Caco-2 (cell line): ENCODE measurements at regions not wholly inside any gene's neighbourhood (a gene's known extent, or its start where the extent isn't known, plus 50 kb on each side); places are given as distances from the start of the nearest gene placed in this dataset.

Experiments used
- BruUV-seq: library from RNA; stranded (reverse); fragments of 400-500 nt; replicated peaks from 2 replicates; lab custom pipeline; 2021; lab: Mats Ljungman, UMichigan
- CTCF ChIA-PET: fragments of 300-600 bp; sonication (Branson Sonifier 250); formaldehyde crosslinking; loops from one replicate; lab custom pipeline; 2022; ENCODE audit warnings: antibody characterized with exemption; lab: Charles Lee
- POLR2A ChIA-PET: fragments of 300-600 bp; sonication (Branson Sonifier 250); formaldehyde crosslinking; loops from one replicate; lab custom pipeline; 2022; ENCODE audit warnings: antibody characterized with exemption; lab: Charles Lee
- DNase-seq, 2 experiments: peaks; one replicate each; pipeline versions ENCODE4 v3.0.0 to v3.0.0-alpha.2; 2020 to 2022
- H3K27me3 ChIP-seq: replicated peaks from 2 replicates; pipeline ENCODE4 v1.6.0; 2011; ENCODE audit warnings: low read length; ENCODE audit not compliant: control insufficient read depth, insufficient read depth
- H3K36me3 ChIP-seq: 2 replicates; pipeline ENCODE4 v1.5.1; 2011; ENCODE audit warnings: low read length; ENCODE audit not compliant: control insufficient read depth, insufficient read depth
- H3K4me1 ChIP-seq: fragments of 250-450 bp; sonication (Bioruptor Pico); 2 replicates; pipeline ENCODE4 v1.5.1; 2020; ENCODE audit warnings: mild to moderate bottlenecking
- H3K4me3 ChIP-seq: 2 replicates; pipeline ENCODE4 v1.5.1; 2011; ENCODE audit warnings: low read depth, mild to moderate bottlenecking, control low read depth, low read length
- H3K9me3 ChIP-seq: fragments of 250-450 bp; sonication (Bioruptor Pico); 2 replicates; pipeline ENCODE4 v1.5.1; 2020; ENCODE audit warnings: mild to moderate bottlenecking, moderate library complexity
- H3K27ac Mint-ChIP-seq: one replicate; pipeline ENCODE4 v1.8.0; 2022; ENCODE audit warnings: mixed read lengths; ENCODE audit not compliant: unreplicated experiment
- H3K27me3 Mint-ChIP-seq: one replicate; pipeline ENCODE4 v1.8.0; 2022; ENCODE audit warnings: mixed read lengths; ENCODE audit not compliant: insufficient read depth, unreplicated experiment
- H3K36me3 Mint-ChIP-seq: one replicate; pipeline ENCODE4 v1.8.0; 2022; ENCODE audit warnings: mild to moderate bottlenecking, mixed read lengths; ENCODE audit not compliant: insufficient read depth, unreplicated experiment
- H3K4me1 Mint-ChIP-seq: one replicate; pipeline ENCODE4 v1.8.0; 2022; ENCODE audit warnings: low read depth, mixed read lengths; ENCODE audit not compliant: unreplicated experiment
- H3K4me3 Mint-ChIP-seq: one replicate; pipeline ENCODE4 v1.8.0; 2022; ENCODE audit warnings: mild to moderate bottlenecking, moderate library complexity, mixed read lengths; ENCODE audit not compliant: unreplicated experiment
- H3K9me3 Mint-ChIP-seq: one replicate; pipeline ENCODE4 v1.8.0; 2022; ENCODE audit warnings: mixed read lengths; ENCODE audit not compliant: unreplicated experiment
- intact Hi-C: fragments of 100-400 bp; cut with micrococcal nuclease; formaldehyde crosslinking; loops from one replicate; pipeline ENCODE4 v1.10.0; 2022; ENCODE audit not compliant: unreplicated experiment
- TF ChIP-seq, protein P1 (sequence below), 2 experiments: fragments of 200-600 bp in 1 of 2; IDR thresholded peaks; 1 replicate in 1 of 2; 2 replicates in 1 of 2; pipeline versions ENCODE4 v1.5.1 to v1.8.0; 2011 to 2022; ENCODE audit warnings: antibody characterized with exemption in 1 of 2, control low read depth in 1 of 2, inconsistent platforms in 1 of 2, low read depth in 1 of 2, low read length in 1 of 2, mild to moderate bottlenecking in 1 of 2, moderate library complexity in 1 of 2; ENCODE audit not compliant: insufficient read depth in 1 of 2, severe bottlenecking in 1 of 2, unreplicated experiment in 1 of 2

DNA sequence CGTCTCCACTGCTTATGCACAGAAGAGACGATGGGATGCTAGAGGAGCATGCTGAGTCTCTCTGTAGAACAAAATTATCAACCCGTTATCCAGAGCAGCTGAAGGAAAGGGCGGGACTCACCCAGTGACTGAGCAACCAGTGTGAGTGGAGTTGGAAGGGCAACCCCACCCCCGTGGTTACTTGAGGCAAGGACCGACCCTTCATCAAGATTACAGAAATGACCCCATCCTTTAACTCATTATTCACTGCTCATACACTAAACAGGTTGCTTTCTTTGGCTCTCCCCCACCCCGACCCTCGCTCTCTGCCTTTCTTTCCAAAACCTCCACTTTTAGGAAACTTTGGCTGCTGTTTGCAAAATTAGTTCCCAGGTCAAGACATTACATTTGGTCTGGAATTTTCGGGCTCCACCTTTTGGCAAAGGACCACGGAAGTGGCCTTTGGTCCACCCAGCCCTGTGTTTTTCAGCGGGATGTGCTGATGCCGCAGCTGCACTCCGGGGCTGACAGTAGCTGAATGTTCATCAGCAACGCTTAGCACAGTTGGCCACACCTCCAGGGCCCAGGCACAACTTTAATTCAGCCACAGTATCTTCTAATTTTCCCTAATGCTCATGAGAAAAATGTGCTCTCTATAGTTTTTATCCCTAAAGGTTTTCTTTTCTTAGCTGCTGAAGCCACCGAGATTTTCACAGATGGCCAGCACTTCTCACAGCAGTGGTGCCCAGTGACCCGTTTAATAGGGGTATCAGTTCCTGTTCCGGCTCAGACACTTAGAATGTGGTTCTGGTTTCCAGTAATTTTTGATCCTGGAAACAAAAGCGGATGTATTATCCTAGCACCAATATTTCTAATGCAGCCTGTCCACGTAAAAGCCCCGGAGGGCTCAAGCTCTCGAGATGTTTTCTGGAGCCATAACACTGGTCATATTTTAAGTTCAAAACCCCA lies 103.6 kb upstream of the NXT1 start:
- H3K9me3 ChIP-seq = no peaks in the 10 kb centered on the region; the same call in 1 of the 2 replicates
- H3K27me3 Mint-ChIP-seq = no peaks in the 10 kb centered on the region
- H3K36me3 ChIP-seq = no peaks in the 10 kb centered on the region; the same call in 1 of the 2 replicates
- BruUV-seq = no TSS peak
- ChIA-PET CTCF (interaction anchor here (0.6 kb wide), 1 partner anchor 196 kb away, joined by 3 read pairs; no protein-coding TSS in a partner anchor), POLR2A (no interaction called here)
- no peak overlapping the region for H3K4me3 Mint-ChIP-seq
- H3K9me3 Mint-ChIP-seq = peaks cover 5% of the 10 kb centered on the region
- H3K4me1 Mint-ChIP-seq = peaks cover 8% of the 10 kb centered on the region
- no peaks in the 10 kb centered on the region for H3K27me3 ChIP-seq
- H3K4me3 ChIP-seq = no peak overlapping the region
- no peaks in the 10 kb centered on the region; the same call in 1 of the 2 replicates for H3K4me1 ChIP-seq
- intact Hi-C loops = no loop called here
- TF ChIP-seq, protein P1, sequence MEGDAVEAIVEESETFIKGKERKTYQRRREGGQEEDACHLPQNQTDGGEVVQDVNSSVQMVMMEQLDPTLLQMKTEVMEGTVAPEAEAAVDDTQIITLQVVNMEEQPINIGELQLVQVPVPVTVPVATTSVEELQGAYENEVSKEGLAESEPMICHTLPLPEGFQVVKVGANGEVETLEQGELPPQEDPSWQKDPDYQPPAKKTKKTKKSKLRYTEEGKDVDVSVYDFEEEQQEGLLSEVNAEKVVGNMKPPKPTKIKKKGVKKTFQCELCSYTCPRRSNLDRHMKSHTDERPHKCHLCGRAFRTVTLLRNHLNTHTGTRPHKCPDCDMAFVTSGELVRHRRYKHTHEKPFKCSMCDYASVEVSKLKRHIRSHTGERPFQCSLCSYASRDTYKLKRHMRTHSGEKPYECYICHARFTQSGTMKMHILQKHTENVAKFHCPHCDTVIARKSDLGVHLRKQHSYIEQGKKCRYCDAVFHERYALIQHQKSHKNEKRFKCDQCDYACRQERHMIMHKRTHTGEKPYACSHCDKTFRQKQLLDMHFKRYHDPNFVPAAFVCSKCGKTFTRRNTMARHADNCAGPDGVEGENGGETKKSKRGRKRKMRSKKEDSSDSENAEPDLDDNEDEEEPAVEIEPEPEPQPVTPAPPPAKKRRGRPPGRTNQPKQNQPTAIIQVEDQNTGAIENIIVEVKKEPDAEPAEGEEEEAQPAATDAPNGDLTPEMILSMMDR (IDR thresholded peaks at IDR 0.05; ENCODE audit: insufficient read depth in 1 of 2, low read depth in 1 of 2, low read length in 1 of 2, severe bottlenecking in 1 of 2, unreplicated experiment in 1 of 2) = no peak
- no peaks in the 10 kb centered on the region for H3K36me3 Mint-ChIP-seq
- no peak for DNase-seq
- H3K27ac Mint-ChIP-seq = no peak overlapping the region

DNA sequence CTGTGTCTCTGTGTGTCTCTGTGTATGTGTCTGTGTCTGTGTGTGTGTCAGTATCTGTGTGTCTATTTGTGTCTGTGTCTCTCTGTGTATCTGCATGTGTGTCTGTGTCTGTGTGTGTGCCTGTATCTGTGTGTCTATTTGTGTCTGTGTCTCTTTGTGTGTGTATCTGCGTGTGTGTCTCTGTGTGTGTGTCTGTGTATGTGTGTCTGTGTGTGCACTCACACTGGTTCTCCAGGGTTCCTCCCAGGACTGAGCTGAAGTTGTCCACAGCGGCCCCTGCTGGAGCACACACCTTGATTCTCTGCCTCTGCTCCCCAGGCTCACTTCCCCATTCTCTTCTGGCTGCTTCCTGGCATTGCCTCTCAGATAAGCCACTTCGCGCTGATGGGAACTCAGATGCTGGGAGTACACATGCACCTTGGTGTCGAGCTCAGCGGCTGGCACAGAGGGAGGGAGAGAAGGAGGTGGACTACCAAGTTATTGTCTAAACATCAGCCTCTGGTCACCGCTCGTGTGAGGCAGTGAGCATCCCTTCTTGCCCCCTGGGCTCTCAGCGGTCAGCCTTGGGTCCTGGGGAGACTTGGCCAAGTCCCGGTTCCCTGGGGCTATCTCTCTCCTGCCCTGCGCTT lies 104.9 kb upstream of the NXT1 start:
- H3K27me3 Mint-ChIP-seq = no peaks in the 10 kb centered on the region
- H3K4me1 Mint-ChIP-seq = peaks cover 8% of the 10 kb centered on the region
- peak overlapping the region; percentile 4 for H3K27ac Mint-ChIP-seq
- BruUV-seq = no TSS peak
- intact Hi-C loops = no loop called here
- DNase-seq = peak; percentile 43 to 50
- H3K36me3 Mint-ChIP-seq = no peaks in the 10 kb centered on the region
- no peak overlapping the region for H3K4me3 Mint-ChIP-seq
- Histone ChIP-seq H3K27me3 (no peaks in the 10 kb centered on the region), H3K4me1 (no peaks in the 10 kb centered on the region; the same call in 1 of the 2 replicates), H3K4me3 (no peak overlapping the region), H3K9me3 (no peaks in the 10 kb centered on the region; the same call in 1 of the 2 replicates), H3K36me3 (no peaks in the 10 kb centered on the region; the same call in 1 of the 2 replicates)
- POLR2A ChIA-PET = no interaction called here
- TF ChIP-seq, protein P1 (IDR thresholded peaks at IDR 0.05; ENCODE audit: insufficient read depth in 1 of 2, low read depth in 1 of 2, low read length in 1 of 2, severe bottlenecking in 1 of 2, unreplicated experiment in 1 of 2) = peak in 1 of 2 experiments; percentile 56
- CTCF ChIA-PET = interaction anchor here (0.6 to 0.9 kb wide), 2 partner anchors 13 to 55 kb away, joined by 3 to 7 read pairs; no protein-coding TSS in a partner anchor
- no peaks in the 10 kb centered on the region for H3K9me3 Mint-ChIP-seq

DNA sequence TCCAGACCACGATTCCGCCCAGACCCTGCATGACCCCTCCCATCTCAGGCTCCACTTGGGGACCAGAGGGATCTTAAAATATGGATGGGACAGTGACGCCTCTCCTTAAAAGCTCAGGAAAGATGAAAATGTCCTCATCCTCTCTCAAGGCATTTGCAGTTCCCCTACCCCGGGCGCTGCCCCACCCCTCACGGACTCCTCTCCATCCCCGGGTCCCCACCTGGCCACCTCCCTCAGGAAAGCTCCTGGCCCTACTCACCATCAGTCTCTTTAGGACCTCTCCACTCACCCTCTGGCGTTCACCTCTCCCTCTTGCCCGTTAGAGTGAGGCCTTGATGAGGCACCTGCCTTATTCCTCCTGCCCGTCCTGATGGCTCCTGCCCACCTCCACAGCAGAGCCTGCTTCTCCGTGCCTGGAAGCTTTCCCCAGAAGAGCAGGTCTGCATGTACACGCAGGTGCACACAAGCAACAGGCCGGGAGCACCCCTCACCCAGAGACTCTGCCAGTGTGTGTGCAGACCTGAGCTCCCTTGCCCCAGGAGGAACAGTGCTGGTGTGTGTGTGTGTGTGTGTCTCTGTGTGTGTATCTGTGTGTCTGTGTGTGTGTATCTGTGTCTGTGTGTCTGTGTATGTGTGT lies 105.6 kb upstream of the NXT1 start:
- H3K27me3 ChIP-seq = no peaks in the 10 kb centered on the region
- TF ChIP-seq, protein P1 (IDR thresholded peaks at IDR 0.05; ENCODE audit: insufficient read depth in 1 of 2, low read depth in 1 of 2, low read length in 1 of 2, severe bottlenecking in 1 of 2, unreplicated experiment in 1 of 2) = no peak
- intact Hi-C loops = no loop called here
- Mint-ChIP-seq H3K27ac (peak overlapping the region; percentile 4), H3K36me3 (no peaks in the 10 kb centered on the region), H3K9me3 (peaks cover 2% of the 10 kb centered on the region), H3K27me3 (no peaks in the 10 kb centered on the region), H3K4me3 (no peak overlapping the region), H3K4me1 (peaks cover 8% of the 10 kb centered on the region)
- POLR2A ChIA-PET = no interaction called here
- CTCF ChIA-PET = interaction anchor here (0.6 kb wide), 1 partner anchor 56 kb away, joined by 3 read pairs; no protein-coding TSS in a partner anchor
- no peak for DNase-seq
- H3K36me3 ChIP-seq = no peaks in the 10 kb centered on the region; the same call in 1 of the 2 replicates
- BruUV-seq = no TSS peak
- no peaks in the 10 kb centered on the region; the same call in 1 of the 2 replicates for H3K4me1 ChIP-seq
- H3K9me3 ChIP-seq = no peaks in the 10 kb centered on the region
- no peak overlapping the region for H3K4me3 ChIP-seq
